Natural killer cell treated with Interleukin-12 subunit alpha and Interleukin-12 subunit beta and Interleukin-15 and Interleukin-18, amount 100 ng/mL, for 72 hours (primary cell): ENCODE measurements at regions not wholly inside any gene's neighbourhood (a gene's known extent, or its start where the extent isn't known, plus 50 kb on each side); places are given as distances from the start of the nearest gene placed in this dataset.

Source experiments
- ATAC-seq, 2 donors: fragments of 150-1000 bp; cut with Tn5 transposase in 1 of 2; sonication (Bioruptor Pico), chemical (Tn5 transposase) in 1 of 2; 2 replicates each; pipeline ENCODE4 v1.10.0; 2021
- DNase-seq: peaks from one replicate; pipeline ENCODE4 v3.0.0; 2022; ENCODE audit warnings: low spot score
- H3K27ac Mint-ChIP-seq, 2 donors: 1 replicate in 1 of 2; 2 replicates in 1 of 2; pipeline ENCODE4 v1.8.0; 2022; ENCODE audit warnings: mixed read lengths in 2 of 2, mild to moderate bottlenecking in 1 of 2, moderate library complexity in 1 of 2
- H3K27me3 Mint-ChIP-seq, 2 donors: 1 replicate in 1 of 2; 2 replicates in 1 of 2; pipeline ENCODE4 v1.8.0; 2022; ENCODE audit warnings: mixed read lengths in 2 of 2
- H3K36me3 Mint-ChIP-seq: one replicate; pipeline ENCODE4 v1.8.0; 2022; ENCODE audit warnings: mixed read lengths
- H3K4me1 Mint-ChIP-seq, 2 donors: 1 replicate in 1 of 2; 2 replicates in 1 of 2; pipeline ENCODE4 v1.8.0; 2022; ENCODE audit warnings: low read depth in 2 of 2, mixed read lengths in 2 of 2, mild to moderate bottlenecking in 1 of 2
- H3K4me3 Mint-ChIP-seq: one replicate; pipeline ENCODE4 v1.8.0; 2022; ENCODE audit warnings: mixed read lengths
- H3K9me3 Mint-ChIP-seq: 2 replicates; pipeline ENCODE4 v1.8.0; 2022; ENCODE audit warnings: mixed read lengths

GRCh38 chrX:51798701-51799100 lies 55.5 kb downstream of the GSPT2 start:
- peaks cover 8 to 12% of the 10 kb centered on the region in 2 donors for H3K4me1 Mint-ChIP-seq
- H3K27me3 Mint-ChIP-seq = peaks cover 22 to 28% of the 10 kb centered on the region in 2 donors
- no peaks in the 10 kb centered on the region for H3K9me3 Mint-ChIP-seq
- DNase-seq (no peak), ATAC-seq (no peak)
- H3K36me3 Mint-ChIP-seq = no peaks in the 10 kb centered on the region
- no peak overlapping the region for H3K4me3 Mint-ChIP-seq
- no peak overlapping the region for H3K27ac Mint-ChIP-seq

- Mint-ChIP-seq H3K27me3 (peaks cover 12 to 13% of the 10 kb centered on the region in 2 donors), H3K4me1 (peaks cover 8 to 16% of the 10 kb centered on the region in 2 donors)
- peak; percentile 87 to 92 for ATAC-seq
Observed at GRCh38 chrX:51802917-51803688, 59.9 kb downstream of the GSPT2 start.

GRCh38 chrX:51803833-51804232 lies 60.6 kb downstream of the GSPT2 start:
- Mint-ChIP-seq H3K27ac (peak overlapping the region; percentile 98 to 100), H3K9me3 (no peaks in the 10 kb centered on the region), H3K36me3 (no peaks in the 10 kb centered on the region), H3K4me1 (peaks cover 8 to 16% of the 10 kb centered on the region in 2 donors), H3K27me3 (peaks cover 9 to 12% of the 10 kb centered on the region in 2 donors), H3K4me3 (peak overlapping the region; percentile 99)
- ATAC-seq = no peak
- DNase-seq = no peak

More at GRCh38 chrX:51802917-51803688, 59.9 kb downstream of the GSPT2 start:
- Mint-ChIP-seq H3K36me3 (no peaks in the 10 kb centered on the region), H3K27ac (peak overlapping the region; percentile 98 to 100), H3K9me3 (no peaks in the 10 kb centered on the region), H3K4me3 (peak overlapping the region; percentile 99)
- DNase-seq = peak; percentile 68

GRCh38 chrX:51804741-51805140 lies 61.5 kb downstream of the GSPT2 start:
- H3K27ac Mint-ChIP-seq = no peak overlapping the region

GRCh38 chrX:51813886-51814460 lies 70.7 kb downstream of the GSPT2 start:
- H3K27ac Mint-ChIP-seq = no peak overlapping the region
- no peak for ATAC-seq
- H3K36me3 Mint-ChIP-seq = peaks cover 5% of the 10 kb centered on the region
- no peak overlapping the region for H3K4me3 Mint-ChIP-seq
- H3K9me3 Mint-ChIP-seq = no peaks in the 10 kb centered on the region
- DNase-seq = no peak
- H3K27me3 Mint-ChIP-seq = peaks cover 0 to 15% of the 10 kb centered on the region in 2 donors
- H3K4me1 Mint-ChIP-seq = peaks cover 14 to 18% of the 10 kb centered on the region in 2 donors

More at GRCh38 chrX:51804741-51805140, 61.5 kb downstream of the GSPT2 start:
- Mint-ChIP-seq H3K4me1 (peaks cover 8 to 16% of the 10 kb centered on the region in 2 donors), H3K36me3 (no peaks in the 10 kb centered on the region), H3K27me3 (peaks cover 9 to 11% of the 10 kb centered on the region in 2 donors), H3K4me3 (peak overlapping the region; percentile 54), H3K9me3 (no peaks in the 10 kb centered on the region)
- no peak for ATAC-seq
- DNase-seq = no peak

GRCh38 chrX:51824061-51824460 lies 69.4 kb upstream of the MAGED1 start:
- peaks cover 0 to 4% of the 10 kb centered on the region in 2 donors for H3K27me3 Mint-ChIP-seq
- H3K9me3 Mint-ChIP-seq = no peaks in the 10 kb centered on the region
- H3K36me3 Mint-ChIP-seq = no peaks in the 10 kb centered on the region
- H3K4me1 Mint-ChIP-seq = peaks cover 17 to 38% of the 10 kb centered on the region in 2 donors
- ATAC-seq = no peak
- H3K4me3 Mint-ChIP-seq = no peak overlapping the region
- no peak overlapping the region for H3K27ac Mint-ChIP-seq
- DNase-seq = no peak

- ATAC-seq = no peak
- Mint-ChIP-seq H3K36me3 (no peaks in the 10 kb centered on the region), H3K9me3 (no peaks in the 10 kb centered on the region), H3K27ac (no peak overlapping the region), H3K4me3 (no peak overlapping the region), H3K4me1 (peaks cover 17 to 39% of the 10 kb centered on the region in 2 donors), H3K27me3 (peaks cover 0 to 4% of the 10 kb centered on the region in 2 donors)
- no peak for DNase-seq
Observed at GRCh38 chrX:51825436-51825835, 68.0 kb upstream of the MAGED1 start.

GRCh38 chrX:51834076-51834475 lies 59.3 kb upstream of the MAGED1 start:
- Mint-ChIP-seq H3K9me3 (no peaks in the 10 kb centered on the region), H3K27ac (no peak overlapping the region), H3K4me1 (peaks cover 1 to 5% of the 10 kb centered on the region in 2 donors), H3K36me3 (peaks cover 4% of the 10 kb centered on the region), H3K27me3 (peaks cover 0 to 7% of the 10 kb centered on the region in 2 donors), H3K4me3 (no peak overlapping the region)
- no peak for DNase-seq
- ATAC-seq = no peak

- no peak for ATAC-seq
- Mint-ChIP-seq H3K27me3 (peaks cover 0 to 7% of the 10 kb centered on the region in 2 donors), H3K36me3 (peaks cover 4% of the 10 kb centered on the region), H3K4me3 (no peak overlapping the region), H3K9me3 (no peaks in the 10 kb centered on the region), H3K27ac (no peak overlapping the region), H3K4me1 (peaks cover 0 to 5% of the 10 kb centered on the region in 2 donors)
- DNase-seq = no peak
Observed at GRCh38 chrX:51836823-51837222, 56.6 kb upstream of the MAGED1 start.

- ATAC-seq (no peak), DNase-seq (no peak)
- Mint-ChIP-seq H3K27me3 (peaks cover 0 to 4% of the 10 kb centered on the region in 2 donors), H3K9me3 (no peaks in the 10 kb centered on the region), H3K4me1 (peaks cover 0 to 3% of the 10 kb centered on the region in 2 donors), H3K36me3 (peaks cover 2% of the 10 kb centered on the region), H3K4me3 (no peak overlapping the region), H3K27ac (no peak overlapping the region)
Observed at GRCh38 chrX:51837451-51837850, 56.0 kb upstream of the MAGED1 start.

GRCh38 chrX:51837921-51838320 lies 55.5 kb upstream of the MAGED1 start:
- ATAC-seq (no peak), DNase-seq (no peak)
- H3K36me3 Mint-ChIP-seq = no peaks in the 10 kb centered on the region
- H3K4me1 Mint-ChIP-seq = peaks cover 0 to 2% of the 10 kb centered on the region in 2 donors
- no peak overlapping the region for H3K27ac Mint-ChIP-seq
- no peaks in the 10 kb centered on the region for H3K9me3 Mint-ChIP-seq
- peaks cover 0 to 2% of the 10 kb centered on the region in 2 donors for H3K27me3 Mint-ChIP-seq
- H3K4me3 Mint-ChIP-seq = no peak overlapping the region
